ENCODE measurements at regions not wholly inside any gene's neighbourhood (a gene's known extent, or its start where the extent isn't known, plus 50 kb on each side); places are given as distances from the start of the nearest gene placed in this dataset.

GRCh38 chr4:95909211-95909610 is 69.3 kb downstream of the PDHA2 start:
- H3K27ac ChIP-seq (ENCODE audit: low read depth, low read length): no peak overlapping the region
- H3K27me3 ChIP-seq (ENCODE audit: insufficient read depth, low read length): no peaks in the 10 kb centered on the region
- no peaks in the 10 kb centered on the region for H3K36me3 ChIP-seq (ENCODE audit: control insufficient read depth in 1 of 2, insufficient read depth in 2 of 2, low read length in 2 of 2)
- no peak overlapping the region for H2AFZ ChIP-seq (ENCODE audit: low read depth, low read length, poor library complexity, severe bottlenecking)
- TF ChIP-seq, protein P1, sequence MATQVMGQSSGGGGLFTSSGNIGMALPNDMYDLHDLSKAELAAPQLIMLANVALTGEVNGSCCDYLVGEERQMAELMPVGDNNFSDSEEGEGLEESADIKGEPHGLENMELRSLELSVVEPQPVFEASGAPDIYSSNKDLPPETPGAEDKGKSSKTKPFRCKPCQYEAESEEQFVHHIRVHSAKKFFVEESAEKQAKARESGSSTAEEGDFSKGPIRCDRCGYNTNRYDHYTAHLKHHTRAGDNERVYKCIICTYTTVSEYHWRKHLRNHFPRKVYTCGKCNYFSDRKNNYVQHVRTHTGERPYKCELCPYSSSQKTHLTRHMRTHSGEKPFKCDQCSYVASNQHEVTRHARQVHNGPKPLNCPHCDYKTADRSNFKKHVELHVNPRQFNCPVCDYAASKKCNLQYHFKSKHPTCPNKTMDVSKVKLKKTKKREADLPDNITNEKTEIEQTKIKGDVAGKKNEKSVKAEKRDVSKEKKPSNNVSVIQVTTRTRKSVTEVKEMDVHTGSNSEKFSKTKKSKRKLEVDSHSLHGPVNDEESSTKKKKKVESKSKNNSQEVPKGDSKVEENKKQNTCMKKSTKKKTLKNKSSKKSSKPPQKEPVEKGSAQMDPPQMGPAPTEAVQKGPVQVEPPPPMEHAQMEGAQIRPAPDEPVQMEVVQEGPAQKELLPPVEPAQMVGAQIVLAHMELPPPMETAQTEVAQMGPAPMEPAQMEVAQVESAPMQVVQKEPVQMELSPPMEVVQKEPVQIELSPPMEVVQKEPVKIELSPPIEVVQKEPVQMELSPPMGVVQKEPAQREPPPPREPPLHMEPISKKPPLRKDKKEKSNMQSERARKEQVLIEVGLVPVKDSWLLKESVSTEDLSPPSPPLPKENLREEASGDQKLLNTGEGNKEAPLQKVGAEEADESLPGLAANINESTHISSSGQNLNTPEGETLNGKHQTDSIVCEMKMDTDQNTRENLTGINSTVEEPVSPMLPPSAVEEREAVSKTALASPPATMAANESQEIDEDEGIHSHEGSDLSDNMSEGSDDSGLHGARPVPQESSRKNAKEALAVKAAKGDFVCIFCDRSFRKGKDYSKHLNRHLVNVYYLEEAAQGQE (IDR thresholded peaks at IDR 0.05; ENCODE audit: low read depth): no peak
- TF ChIP-seq EGR1 (IDR thresholded peaks at IDR 0.05; ENCODE audit: low read depth): no peak
- no peak for TF ChIP-seq YY1 (IDR thresholded peaks at IDR 0.05; ENCODE audit: extremely low read depth, insufficient replicate concordance, low read depth, low read length)
- no peak for TF ChIP-seq EZH2 (IDR thresholded peaks at IDR 0.05)
- TF ChIP-seq POLR2AphosphoS5 (IDR thresholded peaks at IDR 0.05; ENCODE audit: low read depth, low read length): no peak
- TF ChIP-seq TCF7L2 (IDR thresholded peaks at IDR 0.05; ENCODE audit: borderline replicate concordance, extremely low read depth, insufficient read depth, insufficient read length): no peak
- no peak for TF ChIP-seq SP1 (IDR thresholded peaks at IDR 0.05; ENCODE audit: low read depth)
- TF ChIP-seq ZNF274 (IDR thresholded peaks at IDR 0.05; ENCODE audit: low read depth, low read length): no peak
- TF ChIP-seq RAD21 (IDR thresholded peaks at IDR 0.05; ENCODE audit: low read depth): no peak
- TF ChIP-seq, protein P2, sequence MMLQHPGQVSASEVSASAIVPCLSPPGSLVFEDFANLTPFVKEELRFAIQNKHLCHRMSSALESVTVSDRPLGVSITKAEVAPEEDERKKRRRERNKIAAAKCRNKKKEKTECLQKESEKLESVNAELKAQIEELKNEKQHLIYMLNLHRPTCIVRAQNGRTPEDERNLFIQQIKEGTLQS (IDR thresholded peaks at IDR 0.05): no peak
- no peak for TF ChIP-seq JUND (IDR thresholded peaks at IDR 0.05)
- TF ChIP-seq ELF1 (IDR thresholded peaks at IDR 0.05; ENCODE audit: borderline replicate concordance, low read depth): no peak
- TF ChIP-seq SRF (IDR thresholded peaks at IDR 0.05; ENCODE audit: low read depth): no peak
- TF ChIP-seq SIN3A (IDR thresholded peaks at IDR 0.05; ENCODE audit: low read depth): no peak
- no peak for TF ChIP-seq CEBPB (IDR thresholded peaks at IDR 0.05; ENCODE audit: low read depth)
- no peak for TF ChIP-seq FOSL1 (IDR thresholded peaks at IDR 0.05; ENCODE audit: low read depth)
- TF ChIP-seq, protein P3, sequence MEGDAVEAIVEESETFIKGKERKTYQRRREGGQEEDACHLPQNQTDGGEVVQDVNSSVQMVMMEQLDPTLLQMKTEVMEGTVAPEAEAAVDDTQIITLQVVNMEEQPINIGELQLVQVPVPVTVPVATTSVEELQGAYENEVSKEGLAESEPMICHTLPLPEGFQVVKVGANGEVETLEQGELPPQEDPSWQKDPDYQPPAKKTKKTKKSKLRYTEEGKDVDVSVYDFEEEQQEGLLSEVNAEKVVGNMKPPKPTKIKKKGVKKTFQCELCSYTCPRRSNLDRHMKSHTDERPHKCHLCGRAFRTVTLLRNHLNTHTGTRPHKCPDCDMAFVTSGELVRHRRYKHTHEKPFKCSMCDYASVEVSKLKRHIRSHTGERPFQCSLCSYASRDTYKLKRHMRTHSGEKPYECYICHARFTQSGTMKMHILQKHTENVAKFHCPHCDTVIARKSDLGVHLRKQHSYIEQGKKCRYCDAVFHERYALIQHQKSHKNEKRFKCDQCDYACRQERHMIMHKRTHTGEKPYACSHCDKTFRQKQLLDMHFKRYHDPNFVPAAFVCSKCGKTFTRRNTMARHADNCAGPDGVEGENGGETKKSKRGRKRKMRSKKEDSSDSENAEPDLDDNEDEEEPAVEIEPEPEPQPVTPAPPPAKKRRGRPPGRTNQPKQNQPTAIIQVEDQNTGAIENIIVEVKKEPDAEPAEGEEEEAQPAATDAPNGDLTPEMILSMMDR (IDR thresholded peaks at IDR 0.05 in 2 of 3, conservative IDR thresholded peaks at IDR 0.05 in 1 of 3; ENCODE audit: borderline replicate concordance in 1 of 3, insufficient read depth in 1 of 3, low read depth in 2 of 3, low read length in 2 of 3): no peak
- TF ChIP-seq, protein P4, sequence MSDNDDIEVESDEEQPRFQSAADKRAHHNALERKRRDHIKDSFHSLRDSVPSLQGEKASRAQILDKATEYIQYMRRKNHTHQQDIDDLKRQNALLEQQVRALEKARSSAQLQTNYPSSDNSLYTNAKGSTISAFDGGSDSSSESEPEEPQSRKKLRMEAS (IDR thresholded peaks at IDR 0.05): no peak
- H3K9me2 ChIP-seq (ENCODE audit: insufficient read depth): no peaks in the 10 kb centered on the region
- H3K9ac ChIP-seq (ENCODE audit: low read length): no peak overlapping the region
- intact Hi-C loops (cut with micrococcal nuclease): no loop called here
- ChIA-PET RAD21 (ENCODE audit: low non-redundant PET in 1 of 2, low total read pairs in 2 of 2, uncharacterized antibody in 2 of 2, unreplicated experiment in 2 of 2) (no interaction called here), POLR2A (no interaction called here), CTCF (no interaction called here)
- H4K20me1 ChIP-seq (ENCODE audit: insufficient read depth): no peaks in the 10 kb centered on the region
- no peaks in the 10 kb centered on the region for H3K9me3 ChIP-seq (ENCODE audit: control insufficient read depth in 1 of 2, insufficient read depth in 1 of 2, low read depth in 1 of 2, low read length in 2 of 2)
- DNase-seq (ENCODE audit: low read depth, low spot score) (no peak), ATAC-seq (no peak)
- no TSS peak for BruUV-seq (replicated peaks)
- no peaks in the 10 kb centered on the region for H3K4me1 ChIP-seq (ENCODE audit: control insufficient read depth in 1 of 2, insufficient read depth in 2 of 2, low read length in 2 of 2)
- H3K4me3 ChIP-seq (replicated peaks in 1 of 2; ENCODE audit: low read depth in 1 of 2, low read length in 2 of 2): no peak overlapping the region
- no peaks in the 10 kb centered on the region for H3K79me2 ChIP-seq (ENCODE audit: insufficient read depth, low read length)
- H3K4me2 ChIP-seq (ENCODE audit: low read length): no peak overlapping the region
